ENCODE measurements at regions not wholly inside any gene's neighbourhood (a gene's known extent, or its start where the extent isn't known, plus 50 kb on each side); places are given as distances from the start of the nearest gene placed in this dataset.

DNA sequence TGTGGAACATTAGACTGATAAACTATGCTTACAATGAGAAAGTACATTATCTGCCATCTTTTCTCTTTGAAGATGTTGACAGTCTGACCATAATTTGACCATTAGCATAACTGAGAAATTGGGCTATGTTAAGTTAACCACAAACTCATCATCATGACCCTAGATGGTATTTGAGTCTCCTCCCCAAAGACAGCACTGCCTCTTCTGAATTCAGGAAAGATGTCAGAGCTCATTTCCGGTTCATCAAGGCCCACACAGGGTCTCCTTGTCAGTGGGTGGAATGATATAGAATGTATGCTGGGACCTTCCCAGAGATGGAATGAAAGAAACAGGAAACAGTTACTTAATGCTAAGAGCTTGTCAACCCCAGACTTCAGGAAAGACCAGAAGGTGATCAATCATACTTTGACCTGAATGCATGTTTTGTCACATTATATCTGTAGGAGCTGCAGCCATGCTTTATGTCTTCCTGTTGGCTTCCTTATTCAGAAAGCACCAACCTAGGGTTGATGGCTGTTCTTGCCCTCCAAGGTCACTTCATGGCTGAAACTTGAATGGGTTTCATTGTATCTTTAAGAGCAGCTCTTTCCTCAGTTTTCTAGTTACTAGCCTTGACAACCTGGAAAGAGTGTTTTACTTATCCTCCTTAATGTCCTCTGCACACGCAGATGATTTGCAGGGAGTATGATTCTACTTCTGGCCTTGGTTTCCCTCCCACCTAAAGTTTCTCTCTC is 99.1 kb upstream of the NEUROD1 start:
- TF ChIP-seq EZH2 (IDR thresholded peaks at IDR 0.05; ENCODE audit: borderline replicate concordance, low read depth, low read length, severe bottlenecking), result no peak
- peak; percentile 15 for TF ChIP-seq POLR2AphosphoS5 (IDR thresholded peaks at IDR 0.05; ENCODE audit: insufficient read depth, low read depth, low read length)
- no peak for TF ChIP-seq POLR2A (IDR thresholded peaks at IDR 0.05; ENCODE audit: low read depth, low read length)
- TF ChIP-seq JUN (IDR thresholded peaks at IDR 0.05; ENCODE audit: borderline replicate concordance, insufficient read depth, insufficient read length, low read depth), result peak; percentile 25
- TF ChIP-seq FOS (IDR thresholded peaks at IDR 0.05; ENCODE audit: borderline replicate concordance, insufficient read depth, low read length), result no peak
- TF ChIP-seq, protein P1, sequence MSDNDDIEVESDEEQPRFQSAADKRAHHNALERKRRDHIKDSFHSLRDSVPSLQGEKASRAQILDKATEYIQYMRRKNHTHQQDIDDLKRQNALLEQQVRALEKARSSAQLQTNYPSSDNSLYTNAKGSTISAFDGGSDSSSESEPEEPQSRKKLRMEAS (IDR thresholded peaks at IDR 0.05; ENCODE audit: insufficient read depth, insufficient read length), result no peak
- TF ChIP-seq, protein P2, sequence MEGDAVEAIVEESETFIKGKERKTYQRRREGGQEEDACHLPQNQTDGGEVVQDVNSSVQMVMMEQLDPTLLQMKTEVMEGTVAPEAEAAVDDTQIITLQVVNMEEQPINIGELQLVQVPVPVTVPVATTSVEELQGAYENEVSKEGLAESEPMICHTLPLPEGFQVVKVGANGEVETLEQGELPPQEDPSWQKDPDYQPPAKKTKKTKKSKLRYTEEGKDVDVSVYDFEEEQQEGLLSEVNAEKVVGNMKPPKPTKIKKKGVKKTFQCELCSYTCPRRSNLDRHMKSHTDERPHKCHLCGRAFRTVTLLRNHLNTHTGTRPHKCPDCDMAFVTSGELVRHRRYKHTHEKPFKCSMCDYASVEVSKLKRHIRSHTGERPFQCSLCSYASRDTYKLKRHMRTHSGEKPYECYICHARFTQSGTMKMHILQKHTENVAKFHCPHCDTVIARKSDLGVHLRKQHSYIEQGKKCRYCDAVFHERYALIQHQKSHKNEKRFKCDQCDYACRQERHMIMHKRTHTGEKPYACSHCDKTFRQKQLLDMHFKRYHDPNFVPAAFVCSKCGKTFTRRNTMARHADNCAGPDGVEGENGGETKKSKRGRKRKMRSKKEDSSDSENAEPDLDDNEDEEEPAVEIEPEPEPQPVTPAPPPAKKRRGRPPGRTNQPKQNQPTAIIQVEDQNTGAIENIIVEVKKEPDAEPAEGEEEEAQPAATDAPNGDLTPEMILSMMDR (IDR thresholded peaks at IDR 0.05; ENCODE audit: extremely low read depth in 1 of 2, insufficient read depth in 1 of 2, low read depth in 1 of 2, low read length in 2 of 2), result no peak
- intact Hi-C loops (cut with micrococcal nuclease), result loop anchor here (1.0 to 2.0 kb wide), 3 partner anchors 12 to 37 kb away; no protein-coding TSS in a partner anchor
- dilution Hi-C loops (cut with MboI; ENCODE audit: extremely low pct_ligation_motif_present, low sequenced_read_pairs), result no loop called here
- H3K9ac ChIP-seq (replicated peaks; ENCODE audit: extremely low read depth, insufficient read depth, low read length), result no peak overlapping the region
- H4K20me1 ChIP-seq (replicated peaks; ENCODE audit: control insufficient read depth, extremely low read depth, insufficient read depth, low read length), result no peaks in the 10 kb centered on the region
- H3K27ac ChIP-seq (ENCODE audit: insufficient read depth, low read depth, low read length), result peak overlapping the region; percentile 40
- H3K9me3 ChIP-seq (replicated peaks; ENCODE audit: control insufficient read depth, insufficient read depth, low read length), result no peaks in the 10 kb centered on the region
- no peak overlapping the region for H2AFZ ChIP-seq (ENCODE audit: low read depth, low read length)
- H3K79me2 ChIP-seq (ENCODE audit: control insufficient read depth, insufficient read depth, low read length), result no peaks in the 10 kb centered on the region
- no TSS peak for BruUV-seq (replicated peaks)
- no peaks in the 10 kb centered on the region for H3K36me3 ChIP-seq (ENCODE audit: control insufficient read depth in 2 of 2, extremely low read depth in 1 of 2, insufficient read depth in 2 of 2, low read length in 2 of 2)
- ChIA-PET CTCF (interaction anchor here (0.7 to 3.1 kb wide), 10 partner anchors 11 to 125 kb away, joined by 3 to 17 read pairs (median 4); partner anchors contain the start of gene ITPRID2), POLR2A (interaction anchor here (0.6 to 1.7 kb wide), 4 partner anchors 11 to 120 kb away, joined by 3 to 5 read pairs (median 3); no protein-coding TSS in a partner anchor)
- H3K4me3 ChIP-seq (replicated peaks in 1 of 3; ENCODE audit: insufficient read depth in 1 of 3, low read depth in 1 of 3, low read length in 3 of 3), result no peak overlapping the region
- no peaks in the 10 kb centered on the region for H3K27me3 ChIP-seq (ENCODE audit: control insufficient read depth in 2 of 2, insufficient read depth in 2 of 2, low read length in 2 of 2)
- H3K9me1 ChIP-seq (replicated peaks; ENCODE audit: control insufficient read depth, extremely low read depth, insufficient read depth, low read length), result no peaks in the 10 kb centered on the region
- peak overlapping the region; percentile 13 for H3K4me2 ChIP-seq (ENCODE audit: insufficient read depth, low read length)
- H3K4me1 ChIP-seq (ENCODE audit: control insufficient read depth, extremely low read depth, insufficient read depth, low read length), result peaks cover 52% of the 10 kb centered on the region
- DNase-seq (ENCODE audit: low read depth, low spot score), result peak; percentile 91
- peak; percentile 33 for FAIRE-seq

Measured in endothelial cell of umbilical vein (primary cell).